Psoas muscle (tissue), 7 donors: ENCODE measurements at regions not wholly inside any gene's neighbourhood (a gene's known extent, or its start where the extent isn't known, plus 50 kb on each side); places are given as distances from the start of the nearest gene placed in this dataset.

Experiments
- ATAC-seq, 4 donors: fragments of 200-7000 bp; cut with Tn5 transposase; one replicate each; pipeline ENCODE4 v1.9.1; 2020; ENCODE audit warnings: moderate library complexity in 3 of 4, mild to moderate bottlenecking in 2 of 4
- DNase-seq, 2 donors: peaks; one replicate each; pipeline ENCODE4 v3.0.0-alpha.2; 2020
- H3K27ac ChIP-seq: fragments of 200-600 bp; one replicate; pipeline ENCODE4 v1.8.0; 2022
- H3K27me3 ChIP-seq, 3 donors: fragments of 200-600 bp in 1 of 3; one replicate each; pipeline versions ENCODE4 v1.6.1 to v1.8.0; 2013 to 2022; ENCODE audit warnings: low read length in 2 of 3, mild to moderate bottlenecking in 2 of 3, moderate library complexity in 1 of 3; ENCODE audit not compliant: insufficient read depth in 3 of 3
- H3K36me3 ChIP-seq, 2 donors: fragments of 200-600 bp in 1 of 2; one replicate each; pipeline versions ENCODE4 v1.6.1 to v1.8.0; 2013 to 2022; ENCODE audit warnings: low read depth in 1 of 2, mild to moderate bottlenecking in 1 of 2, moderate library complexity in 1 of 2; ENCODE audit not compliant: insufficient read depth in 1 of 2
- H3K4me1 ChIP-seq: fragments of 200-600 bp; one replicate; pipeline ENCODE4 v1.8.0; 2022
- H3K4me3 ChIP-seq: fragments of 200-600 bp; one replicate; pipeline ENCODE4 v1.8.0; 2022; ENCODE audit warnings: mild to moderate bottlenecking
- H3K9me3 ChIP-seq: fragments of 200-600 bp; one replicate; pipeline ENCODE4 v1.8.0; 2022
- WGBS, 3 donors: extraction: QIAGEN DNeasy Blood & Tissue Kit; methylation state at CpG; one replicate each; pipeline versions ENCODE4 v1.1.6 to v1.1.7; 2013; 5-methylcytosine and 5-hydroxymethylcytosine counted together
- intact Hi-C, 2 donors: fragments of 100-400 bp; cut with DNase I; formaldehyde crosslinking; loops; one replicate each; pipeline versions ENCODE4 v1.11.0 to v1.14.2; 2022
- TF ChIP-seq, protein P1 (sequence below): fragments of 200-600 bp; IDR thresholded peaks from one replicate; pipeline ENCODE4 v1.8.0; 2022; ENCODE audit warnings: antibody characterized with exemption
- donor health status: healthy with polysubstance abuse.
- donor health status: DM: no; HTN: no; CAD: no; lungs with moderate emphysema.
- donor health status: Bipolar disorder and iron deficiency.
- donor health status: healthy.
- donor health status: DM: yes; HTN: yes; CAD: no.
- donor health status: DM: no; HTN: no; CAD: no.
- donor health status: DM: yes; HTN: yes; CAD: no.

GRCh38 chr3:178900029-178900646, 171.5 kb downstream of the ZMAT3 start:
- intact Hi-C loops, result no loop called here
- H3K4me1 ChIP-seq, result no peaks in the 10 kb centered on the region
- H3K27me3 ChIP-seq, result no peaks in the 10 kb centered on the region
- DNase-seq (no peak), ATAC-seq (no peak)
- H3K36me3 ChIP-seq, result no peaks in the 10 kb centered on the region
- TF ChIP-seq, protein P1, sequence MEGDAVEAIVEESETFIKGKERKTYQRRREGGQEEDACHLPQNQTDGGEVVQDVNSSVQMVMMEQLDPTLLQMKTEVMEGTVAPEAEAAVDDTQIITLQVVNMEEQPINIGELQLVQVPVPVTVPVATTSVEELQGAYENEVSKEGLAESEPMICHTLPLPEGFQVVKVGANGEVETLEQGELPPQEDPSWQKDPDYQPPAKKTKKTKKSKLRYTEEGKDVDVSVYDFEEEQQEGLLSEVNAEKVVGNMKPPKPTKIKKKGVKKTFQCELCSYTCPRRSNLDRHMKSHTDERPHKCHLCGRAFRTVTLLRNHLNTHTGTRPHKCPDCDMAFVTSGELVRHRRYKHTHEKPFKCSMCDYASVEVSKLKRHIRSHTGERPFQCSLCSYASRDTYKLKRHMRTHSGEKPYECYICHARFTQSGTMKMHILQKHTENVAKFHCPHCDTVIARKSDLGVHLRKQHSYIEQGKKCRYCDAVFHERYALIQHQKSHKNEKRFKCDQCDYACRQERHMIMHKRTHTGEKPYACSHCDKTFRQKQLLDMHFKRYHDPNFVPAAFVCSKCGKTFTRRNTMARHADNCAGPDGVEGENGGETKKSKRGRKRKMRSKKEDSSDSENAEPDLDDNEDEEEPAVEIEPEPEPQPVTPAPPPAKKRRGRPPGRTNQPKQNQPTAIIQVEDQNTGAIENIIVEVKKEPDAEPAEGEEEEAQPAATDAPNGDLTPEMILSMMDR, result no peak
- no peak overlapping the region for H3K27ac ChIP-seq
- no peaks in the 10 kb centered on the region for H3K9me3 ChIP-seq
- no peak overlapping the region for H3K4me3 ChIP-seq

GRCh38 chr3:178895178-178895789, 176.3 kb downstream of the ZMAT3 start:
- H3K36me3 ChIP-seq, result no peaks in the 10 kb centered on the region
- TF ChIP-seq, protein P1, result no peak
- no peak overlapping the region for H3K4me3 ChIP-seq
- H3K27me3 ChIP-seq, result no peaks in the 10 kb centered on the region
- intact Hi-C loops, result no loop called here
- DNase-seq (no peak), ATAC-seq (no peak)
- no peaks in the 10 kb centered on the region for H3K9me3 ChIP-seq
- 78 to 85% (median 83%) methylated on average over 4 of the region's 4 CpGs for WGBS, 3 donors
- no peaks in the 10 kb centered on the region for H3K4me1 ChIP-seq
- no peak overlapping the region for H3K27ac ChIP-seq
